HAP-1 (cell line): ENCODE measurements at regions not wholly inside any gene's neighbourhood (a gene's known extent, or its start where the extent isn't known, plus 50 kb on each side); places are given as distances from the start of the nearest gene placed in this dataset.
A peak's percentile ranks its signal among the peaks of the same experiment; 100 is the strongest.

ENCODE experiments used
- DNase-seq, 2 experiments: peaks; one replicate each; pipeline ENCODE4 v3.0.0-alpha.2; 2016 to 2020; ENCODE audit warnings: low spot score in 2 of 2
- H3K27me3 ChIP-seq: fragments of 250-450 bp; sonication (Bioruptor Pico); 2 replicates; pipeline ENCODE4 v1.5.1; 2020; ENCODE audit warnings: low read depth, mild to moderate bottlenecking, moderate library complexity
- H3K36me3 ChIP-seq: fragments of 250-450 bp; sonication (Bioruptor Pico); replicated peaks from 2 replicates; pipeline ENCODE4 v1.5.1; 2020; ENCODE audit warnings: mild to moderate bottlenecking
- H3K4me1 ChIP-seq: fragments of 250-450 bp; sonication (Bioruptor Pico); 2 replicates; pipeline ENCODE4 v1.5.1; 2020; ENCODE audit warnings: mild to moderate bottlenecking
- H3K4me3 ChIP-seq: fragments of 250-450 bp; sonication (Bioruptor Pico); 2 replicates; pipeline ENCODE4 v1.5.1; 2020; ENCODE audit warnings: mild to moderate bottlenecking, moderate library complexity
- H3K9me3 ChIP-seq: fragments of 250-450 bp; sonication (Bioruptor Pico); 2 replicates; pipeline ENCODE4 v1.5.1; 2020; ENCODE audit warnings: mild to moderate bottlenecking, moderate library complexity
- in situ Hi-C: fragments of 300-500 bp; cut with MboI; formaldehyde crosslinking; loops from 3 replicates; pipeline ENCODE4 v1.14.3; 2020; ENCODE audit warnings: low sequenced_read_pairs, inconsistent platforms, mixed read lengths

- Histone ChIP-seq H3K36me3 (no peaks in the 10 kb centered on the region), H3K4me3 (no peak overlapping the region), H3K4me1 (no peaks in the 10 kb centered on the region), H3K27me3 (no peaks in the 10 kb centered on the region), H3K9me3 (no peaks in the 10 kb centered on the region)
- DNase-seq: no peak
- in situ Hi-C loops: no loop called here
These were observed 292.8 kb upstream of the ADGRB3 start for GRCh38 chr6:68342286-68342685.

- no peaks in the 10 kb centered on the region for H3K4me1 ChIP-seq
- DNase-seq: no peak
- no peak overlapping the region for H3K4me3 ChIP-seq
- in situ Hi-C loops: no loop called here
- no peaks in the 10 kb centered on the region for H3K9me3 ChIP-seq
- H3K36me3 ChIP-seq: no peaks in the 10 kb centered on the region
- no peaks in the 10 kb centered on the region for H3K27me3 ChIP-seq
These were observed 295.5 kb upstream of the ADGRB3 start for GRCh38 chr6:68339488-68340131.

- no peaks in the 10 kb centered on the region for H3K9me3 ChIP-seq
- H3K4me1 ChIP-seq: no peaks in the 10 kb centered on the region
- DNase-seq: peak in 1 of 2 experiments; percentile 8
- in situ Hi-C loops: no loop called here
- no peaks in the 10 kb centered on the region for H3K36me3 ChIP-seq
- no peak overlapping the region for H3K4me3 ChIP-seq
- H3K27me3 ChIP-seq: no peaks in the 10 kb centered on the region
These were observed 301.6 kb upstream of the ADGRB3 start for GRCh38 chr6:68333442-68333841.

- DNase-seq: no peak
- Histone ChIP-seq H3K27me3 (no peaks in the 10 kb centered on the region), H3K9me3 (no peaks in the 10 kb centered on the region), H3K4me1 (no peaks in the 10 kb centered on the region), H3K36me3 (no peaks in the 10 kb centered on the region), H3K4me3 (no peak overlapping the region)
- in situ Hi-C loops: no loop called here
These were observed 306.9 kb upstream of the ADGRB3 start for GRCh38 chr6:68328156-68328555.

GRCh38 chr6:68326762-68327161 lies 308.3 kb upstream of the ADGRB3 start:
- Histone ChIP-seq H3K4me1 (no peaks in the 10 kb centered on the region), H3K9me3 (no peaks in the 10 kb centered on the region), H3K4me3 (no peak overlapping the region), H3K27me3 (no peaks in the 10 kb centered on the region), H3K36me3 (no peaks in the 10 kb centered on the region)
- DNase-seq: no peak
- in situ Hi-C loops: no loop called here

GRCh38 chr6:68317366-68317765 lies 317.7 kb upstream of the ADGRB3 start:
- in situ Hi-C loops: no loop called here
- DNase-seq: no peak
- no peaks in the 10 kb centered on the region for H3K9me3 ChIP-seq
- no peak overlapping the region for H3K4me3 ChIP-seq
- H3K4me1 ChIP-seq: no peaks in the 10 kb centered on the region
- no peaks in the 10 kb centered on the region for H3K36me3 ChIP-seq
- no peaks in the 10 kb centered on the region for H3K27me3 ChIP-seq

GRCh38 chr6:68313911-68314310 lies 321.2 kb upstream of the ADGRB3 start:
- H3K27me3 ChIP-seq: no peaks in the 10 kb centered on the region
- H3K36me3 ChIP-seq: no peaks in the 10 kb centered on the region
- in situ Hi-C loops: no loop called here
- H3K9me3 ChIP-seq: no peaks in the 10 kb centered on the region
- no peaks in the 10 kb centered on the region for H3K4me1 ChIP-seq
- DNase-seq: no peak
- no peak overlapping the region for H3K4me3 ChIP-seq

GRCh38 chr6:68307301-68307700 lies 327.8 kb upstream of the ADGRB3 start:
- H3K36me3 ChIP-seq: no peaks in the 10 kb centered on the region
- no peaks in the 10 kb centered on the region for H3K9me3 ChIP-seq
- no peaks in the 10 kb centered on the region for H3K27me3 ChIP-seq
- no peak for DNase-seq
- no peak overlapping the region for H3K4me3 ChIP-seq
- in situ Hi-C loops: no loop called here
- H3K4me1 ChIP-seq: no peaks in the 10 kb centered on the region

GRCh38 chr6:68296126-68296525 lies 339.0 kb upstream of the ADGRB3 start:
- H3K9me3 ChIP-seq: no peaks in the 10 kb centered on the region
- in situ Hi-C loops: no loop called here
- no peak for DNase-seq
- H3K27me3 ChIP-seq: no peaks in the 10 kb centered on the region
- no peak overlapping the region for H3K4me3 ChIP-seq
- H3K36me3 ChIP-seq: no peaks in the 10 kb centered on the region
- H3K4me1 ChIP-seq: no peaks in the 10 kb centered on the region

GRCh38 chr6:68282646-68283045 lies 352.4 kb upstream of the ADGRB3 start:
- Histone ChIP-seq H3K27me3 (no peaks in the 10 kb centered on the region), H3K9me3 (no peaks in the 10 kb centered on the region), H3K4me1 (no peaks in the 10 kb centered on the region), H3K4me3 (no peak overlapping the region), H3K36me3 (no peaks in the 10 kb centered on the region)
- no peak for DNase-seq
- in situ Hi-C loops: no loop called here

- Histone ChIP-seq H3K27me3 (no peaks in the 10 kb centered on the region), H3K9me3 (no peaks in the 10 kb centered on the region), H3K4me1 (no peaks in the 10 kb centered on the region), H3K36me3 (no peaks in the 10 kb centered on the region), H3K4me3 (no peak overlapping the region)
- in situ Hi-C loops: no loop called here
- DNase-seq: no peak
These were observed 355.1 kb upstream of the ADGRB3 start for GRCh38 chr6:68279793-68280557.

- in situ Hi-C loops: no loop called here
- no peak for DNase-seq
- Histone ChIP-seq H3K4me1 (no peaks in the 10 kb centered on the region), H3K27me3 (no peaks in the 10 kb centered on the region), H3K36me3 (no peaks in the 10 kb centered on the region), H3K9me3 (no peaks in the 10 kb centered on the region), H3K4me3 (no peak overlapping the region)
These were observed 361.8 kb upstream of the ADGRB3 start for GRCh38 chr6:68273297-68273696.

- in situ Hi-C loops: no loop called here
- H3K4me3 ChIP-seq: no peak overlapping the region
- DNase-seq: no peak
These were observed 378.7 kb upstream of the ADGRB3 start for GRCh38 chr6:68256391-68256790.

GRCh38 chr6:68252632-68253031 lies 382.4 kb upstream of the ADGRB3 start:
- Histone ChIP-seq H3K4me1 (no peaks in the 10 kb centered on the region), H3K36me3 (no peaks in the 10 kb centered on the region), H3K4me3 (no peak overlapping the region), H3K27me3 (no peaks in the 10 kb centered on the region), H3K9me3 (no peaks in the 10 kb centered on the region)
- no peak for DNase-seq
- in situ Hi-C loops: no loop called here

More at GRCh38 chr6:68256391-68256790, 378.7 kb upstream of the ADGRB3 start:
- no peaks in the 10 kb centered on the region for H3K9me3 ChIP-seq
- H3K4me1 ChIP-seq: no peaks in the 10 kb centered on the region
- H3K36me3 ChIP-seq: no peaks in the 10 kb centered on the region
- no peaks in the 10 kb centered on the region for H3K27me3 ChIP-seq
